BLaER1 (cell line): ENCODE measurements at regions not wholly inside any gene's neighbourhood (a gene's known extent, or its start where the extent isn't known, plus 50 kb on each side); places are given as distances from the start of the nearest gene placed in this dataset.

ENCODE experiments used
- H3K27ac ChIP-seq: shearing (Covaris generic); formaldehyde crosslinking; 2 replicates; pipeline ENCODE4 v1.8.1; 2022
- H3K27me3 ChIP-seq: shearing (Covaris generic); formaldehyde crosslinking; 2 replicates; pipeline ENCODE4 v1.8.1; 2022
- H3K36me3 ChIP-seq: shearing (Covaris generic); formaldehyde crosslinking; 2 replicates; pipeline ENCODE4 v1.8.1; 2022
- H3K4me1 ChIP-seq: shearing (Covaris generic); formaldehyde crosslinking; 2 replicates; pipeline ENCODE4 v1.8.1; 2022
- H3K4me2 ChIP-seq: shearing (Covaris generic); formaldehyde crosslinking; 2 replicates; pipeline ENCODE4 v1.8.1; 2022
- H3K4me3 ChIP-seq: shearing (Covaris generic); formaldehyde crosslinking; 2 replicates; pipeline ENCODE4 v1.8.1; 2022
- H3K9ac ChIP-seq: shearing (Covaris generic); formaldehyde crosslinking; 2 replicates; pipeline ENCODE4 v1.8.1; 2022
- H3K9me3 ChIP-seq: shearing (Covaris generic); formaldehyde crosslinking; 2 replicates; pipeline ENCODE4 v1.8.1; 2022
- H4K20me1 ChIP-seq: shearing (Covaris generic); formaldehyde crosslinking; 2 replicates; pipeline ENCODE4 v1.8.1; 2022
- Cebpa-rat ChIP-seq: shearing (Covaris generic); IDR thresholded peaks from 2 replicates; pipeline ENCODE4 v1.8.1; 2022

DNA sequence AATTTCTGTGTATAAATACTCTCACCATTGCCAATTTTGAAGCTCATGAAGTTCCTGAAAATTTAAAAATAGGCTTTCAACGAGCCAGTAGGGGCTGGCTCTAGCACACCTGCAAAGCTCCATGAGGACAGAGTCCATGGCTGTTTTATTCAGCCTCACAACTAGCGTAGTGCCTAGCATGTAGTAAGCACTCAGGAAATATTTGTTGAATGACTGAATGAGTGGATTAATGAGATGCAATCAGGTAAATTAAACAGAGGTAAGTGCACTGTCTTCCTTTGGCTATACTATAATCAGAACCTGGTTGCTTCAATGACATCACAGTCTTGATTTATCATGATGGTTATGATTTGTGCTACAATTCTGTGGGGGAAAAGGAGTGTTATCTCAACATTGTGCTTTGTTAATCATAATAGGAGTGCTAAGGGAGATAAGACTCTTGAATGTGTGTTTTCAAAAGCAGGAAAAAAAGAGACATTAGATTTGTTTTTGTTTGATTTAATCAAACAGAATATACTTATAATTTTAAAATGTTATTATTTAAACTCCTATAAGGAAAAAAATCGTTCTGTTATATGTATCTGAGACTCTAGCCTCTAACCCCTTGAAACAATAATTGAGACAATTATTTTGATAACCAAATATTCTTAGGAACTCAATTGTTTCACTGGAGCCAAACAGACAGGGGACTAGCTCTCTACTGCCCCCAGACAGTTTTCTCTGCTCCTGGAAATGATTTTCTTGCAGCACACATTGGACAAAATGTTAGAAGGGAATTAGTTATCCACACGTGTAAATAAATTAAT lies 171.7 kb upstream of the ATP11B start:
- no peak for TF ChIP-seq Cebpa-rat
- no peaks in the 10 kb centered on the region for H4K20me1 ChIP-seq
- H3K36me3 ChIP-seq, result no peaks in the 10 kb centered on the region
- 0 out of 2 replicates have a peak, but pooled peaks cover 6% of the 10 kb centered on the region for H3K9me3 ChIP-seq
- H3K9ac ChIP-seq, result no peak overlapping the region
- H3K27me3 ChIP-seq, result no peaks in the 10 kb centered on the region
- H3K27ac ChIP-seq, result no peak overlapping the region
- H3K4me2 ChIP-seq, result peak overlapping the region; percentile 28
- peaks cover 18% of the 10 kb centered on the region for H3K4me1 ChIP-seq
- H3K4me3 ChIP-seq, result no peak overlapping the region

DNA sequence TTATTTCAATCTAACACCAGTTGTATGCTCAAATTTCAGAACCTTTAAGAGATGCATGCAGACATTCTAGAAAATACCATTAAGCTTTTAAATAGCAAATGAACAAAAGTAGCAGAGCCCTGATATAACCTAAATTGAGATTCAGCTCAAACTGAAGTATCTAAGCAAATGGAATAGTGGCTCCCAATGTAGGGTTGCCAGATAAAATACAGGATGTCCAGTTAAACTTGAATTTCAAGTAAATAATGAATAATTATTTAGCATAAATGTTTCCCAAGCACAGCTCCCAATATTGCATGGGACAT lies 171.1 kb upstream of the ATP11B start:
- peaks cover 23% of the 10 kb centered on the region for H3K4me1 ChIP-seq
- no peak for TF ChIP-seq Cebpa-rat
- no peaks in the 10 kb centered on the region for H3K27me3 ChIP-seq
- H3K4me2 ChIP-seq, result no peak overlapping the region
- no peak overlapping the region for H3K27ac ChIP-seq
- no peak overlapping the region for H3K4me3 ChIP-seq
- 0 out of 2 replicates have a peak, but pooled peaks cover 6% of the 10 kb centered on the region for H3K9me3 ChIP-seq
- no peaks in the 10 kb centered on the region for H3K36me3 ChIP-seq
- no peak overlapping the region for H3K9ac ChIP-seq
- H4K20me1 ChIP-seq, result no peaks in the 10 kb centered on the region

DNA sequence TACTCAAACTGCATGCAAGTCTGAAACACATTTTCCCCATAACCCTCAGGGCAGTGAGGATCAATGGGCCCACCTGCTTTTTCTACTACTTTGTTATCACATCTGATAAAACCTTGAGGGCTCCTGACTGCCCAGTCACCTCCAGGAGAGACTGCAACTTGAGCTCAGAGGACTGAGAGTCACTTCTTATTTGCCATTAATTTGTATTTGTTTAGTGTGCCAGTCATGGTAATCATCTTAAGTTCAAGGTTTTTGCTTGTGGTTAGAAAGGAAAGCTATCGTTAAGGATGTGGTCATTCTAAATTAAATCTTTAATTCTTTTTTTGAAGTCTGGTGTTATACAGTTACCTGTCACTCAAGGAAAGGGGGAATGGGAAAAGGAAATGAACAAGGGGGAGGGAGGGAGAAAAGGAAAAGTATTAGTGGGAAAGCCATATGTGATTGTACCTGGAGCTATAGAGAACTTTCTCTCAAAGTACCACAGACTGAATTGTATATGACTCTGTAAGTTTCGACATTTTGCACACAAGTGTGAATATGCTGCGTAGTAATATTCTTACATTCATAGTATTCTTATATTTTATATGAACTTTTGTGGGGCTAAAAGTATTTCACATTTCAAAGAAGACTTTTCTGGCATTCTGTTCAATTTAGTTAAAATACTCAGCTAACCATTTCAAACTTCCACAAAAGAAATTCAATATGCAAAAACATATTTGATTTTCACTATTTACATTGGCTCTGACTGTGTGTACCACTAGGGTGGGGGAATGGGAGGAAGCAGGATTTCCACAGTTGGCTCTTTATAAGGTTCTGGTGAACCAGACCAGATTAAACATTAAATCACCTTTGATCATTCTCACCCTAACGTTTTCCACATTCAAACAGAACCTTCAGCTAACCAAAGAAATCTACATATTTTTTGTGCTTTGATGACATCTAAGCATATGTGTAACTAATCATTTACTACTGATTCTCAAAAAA lies 166.5 kb upstream of the ATP11B start:
- Histone ChIP-seq H3K4me3 (no peak overlapping the region), H3K4me2 (peak overlapping the region; percentile 47), H4K20me1 (no peaks in the 10 kb centered on the region), H3K27ac (no peak overlapping the region), H3K27me3 (no peaks in the 10 kb centered on the region), H3K4me1 (peaks cover 16% of the 10 kb centered on the region), H3K36me3 (no peaks in the 10 kb centered on the region), H3K9ac (no peak overlapping the region), H3K9me3 (0 out of 2 replicates have a peak, but pooled peaks cover 6% of the 10 kb centered on the region)
- TF ChIP-seq Cebpa-rat, result no peak

DNA sequence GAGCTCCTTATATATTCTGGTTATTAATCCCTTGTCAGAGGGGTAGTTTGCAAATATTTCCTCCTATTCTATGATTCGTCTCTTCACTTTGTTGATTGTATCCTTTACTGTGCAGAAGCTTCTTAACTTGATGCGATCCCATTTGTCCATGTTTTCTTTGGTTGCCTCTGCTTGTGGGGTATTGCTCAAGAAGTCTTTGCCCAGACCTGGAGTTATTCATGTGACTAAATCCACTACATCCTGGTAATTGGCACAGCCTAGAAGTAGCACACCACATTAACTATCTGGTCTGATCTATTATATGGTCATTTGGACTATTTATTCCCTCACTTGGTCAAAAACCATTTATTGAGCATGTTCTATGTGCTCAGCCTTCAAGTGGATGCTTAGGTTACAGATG lies 164.8 kb upstream of the ATP11B start:
- Histone ChIP-seq H3K9ac (no peak overlapping the region), H3K9me3 (0 out of 2 replicates have a peak, but pooled peaks cover 6% of the 10 kb centered on the region), H3K27me3 (no peaks in the 10 kb centered on the region), H3K4me1 (peaks cover 16% of the 10 kb centered on the region), H3K4me2 (no peak overlapping the region), H3K36me3 (no peaks in the 10 kb centered on the region), H3K27ac (no peak overlapping the region), H4K20me1 (no peaks in the 10 kb centered on the region), H3K4me3 (no peak overlapping the region)
- no peak for TF ChIP-seq Cebpa-rat

DNA sequence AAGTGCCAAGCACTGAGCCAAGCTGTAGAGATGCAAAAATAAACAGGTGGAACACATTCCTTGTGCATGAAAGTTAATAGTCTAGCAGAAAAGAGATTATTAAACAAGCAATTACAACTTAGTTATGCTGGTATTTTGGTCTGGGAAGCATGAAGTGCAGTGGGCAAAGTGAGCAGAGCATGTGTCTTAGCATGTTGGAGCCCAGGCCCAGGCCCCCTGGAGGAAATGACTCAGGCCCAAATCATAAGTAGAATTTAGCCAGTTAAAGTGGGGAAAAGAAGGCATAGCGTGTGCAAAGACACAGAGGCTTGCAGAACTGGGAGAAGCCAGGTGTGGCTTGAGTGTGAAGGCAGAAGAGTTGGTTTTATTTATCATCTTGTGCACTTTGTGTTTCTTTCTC lies 163.8 kb upstream of the ATP11B start:
- Histone ChIP-seq H3K27ac (no peak overlapping the region), H3K9ac (no peak overlapping the region), H3K36me3 (no peaks in the 10 kb centered on the region), H3K9me3 (0 out of 2 replicates have a peak, but pooled peaks cover 6% of the 10 kb centered on the region), H4K20me1 (no peaks in the 10 kb centered on the region), H3K4me2 (no peak overlapping the region), H3K27me3 (no peaks in the 10 kb centered on the region), H3K4me3 (no peak overlapping the region), H3K4me1 (peaks cover 16% of the 10 kb centered on the region)
- TF ChIP-seq Cebpa-rat, result no peak

DNA sequence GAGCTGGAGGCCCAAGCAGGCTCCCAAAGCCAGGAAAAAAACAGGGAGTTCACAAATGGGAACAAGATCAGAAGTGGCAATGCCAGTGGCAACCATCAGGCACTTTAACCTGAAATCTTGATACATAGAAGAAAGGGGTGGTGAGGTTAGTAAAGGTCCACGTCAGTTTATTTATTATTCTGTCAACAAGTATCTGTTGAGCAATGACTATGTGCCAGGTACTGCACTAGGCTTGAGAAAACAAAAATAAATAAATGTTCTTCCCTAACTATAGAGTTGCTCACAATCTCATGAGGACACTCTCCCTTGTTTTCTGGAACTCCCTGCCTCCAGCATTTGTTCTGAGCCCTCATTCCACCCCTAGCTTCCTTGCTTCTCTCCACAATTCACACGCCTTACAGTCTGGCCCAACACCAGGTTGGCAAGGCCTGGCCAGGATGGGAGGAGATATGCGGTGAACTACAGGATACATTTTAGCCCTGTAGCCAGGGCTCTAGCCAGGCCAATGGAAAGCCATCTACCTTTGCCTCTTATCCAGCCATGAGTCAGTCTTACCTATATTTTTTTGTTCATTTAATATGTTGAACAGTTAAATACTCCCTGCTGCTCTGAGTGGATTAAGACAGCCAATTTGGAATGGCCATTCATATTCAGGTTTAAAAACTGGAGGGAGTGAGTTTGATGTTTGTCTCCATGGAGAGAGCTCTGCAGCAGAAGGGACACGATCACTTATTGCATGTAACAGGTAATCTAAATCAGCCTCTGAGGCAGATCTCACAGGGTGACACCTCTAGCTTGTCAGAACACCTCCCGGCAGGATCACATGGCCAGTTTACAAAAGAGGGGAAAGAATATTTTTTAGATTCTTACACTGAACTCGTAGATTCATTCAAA lies 161.9 kb upstream of the ATP11B start:
- Histone ChIP-seq H3K27me3 (no peaks in the 10 kb centered on the region), H3K4me3 (no peak overlapping the region), H3K36me3 (no peaks in the 10 kb centered on the region), H3K27ac (no peak overlapping the region), H3K4me1 (peaks cover 10% of the 10 kb centered on the region), H3K9me3 (no peaks in the 10 kb centered on the region), H3K4me2 (no peak overlapping the region), H4K20me1 (no peaks in the 10 kb centered on the region), H3K9ac (no peak overlapping the region)
- TF ChIP-seq Cebpa-rat, result no peak

DNA sequence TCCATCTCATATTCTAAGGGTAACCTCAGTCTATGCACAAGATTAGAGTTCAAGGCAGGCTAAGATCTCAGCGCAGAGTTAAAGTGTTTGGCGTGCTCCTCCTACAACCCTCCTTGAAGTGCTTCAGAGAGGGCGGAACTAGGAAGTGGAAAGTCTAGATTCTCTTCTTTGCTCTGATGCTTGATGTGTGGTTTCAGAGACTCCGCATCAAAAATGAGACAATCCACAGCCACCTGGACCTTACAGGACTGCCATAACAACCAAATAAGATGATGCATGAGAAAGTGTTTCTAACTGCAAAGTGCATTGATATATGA lies 161.3 kb upstream of the ATP11B start:
- Histone ChIP-seq H3K4me3 (no peak overlapping the region), H3K4me2 (no peak overlapping the region), H3K27me3 (no peaks in the 10 kb centered on the region), H3K9ac (no peak overlapping the region), H3K4me1 (peaks cover 4% of the 10 kb centered on the region), H3K36me3 (no peaks in the 10 kb centered on the region), H4K20me1 (no peaks in the 10 kb centered on the region), H3K9me3 (no peaks in the 10 kb centered on the region), H3K27ac (no peak overlapping the region)
- no peak for TF ChIP-seq Cebpa-rat

DNA sequence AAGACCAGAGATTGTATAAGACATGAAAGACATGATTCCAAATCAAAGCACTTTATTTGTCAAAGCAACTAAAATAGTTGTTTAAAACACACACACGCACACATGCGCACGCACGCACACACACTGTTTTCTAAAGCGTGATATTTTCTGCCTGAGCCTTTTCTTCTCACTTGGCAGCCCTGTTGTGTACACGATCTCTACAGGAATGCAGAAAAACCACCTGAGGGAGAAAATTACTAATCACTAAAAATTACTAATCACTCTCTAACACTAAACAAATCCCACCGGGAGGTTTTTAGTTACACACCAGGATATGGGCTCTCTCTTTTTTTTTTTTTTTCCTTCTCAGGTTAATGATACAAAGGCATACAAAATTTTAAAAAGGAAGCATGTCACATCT lies 160.1 kb upstream of the ATP11B start:
- H3K4me2 ChIP-seq, result no peak overlapping the region
- no peaks in the 10 kb centered on the region for H3K27me3 ChIP-seq
- H3K4me1 ChIP-seq, result no peaks in the 10 kb centered on the region
- no peak overlapping the region for H3K9ac ChIP-seq
- no peak for TF ChIP-seq Cebpa-rat
- no peaks in the 10 kb centered on the region for H3K36me3 ChIP-seq
- no peaks in the 10 kb centered on the region for H3K9me3 ChIP-seq
- no peaks in the 10 kb centered on the region for H4K20me1 ChIP-seq
- H3K4me3 ChIP-seq, result no peak overlapping the region
- H3K27ac ChIP-seq, result no peak overlapping the region

DNA sequence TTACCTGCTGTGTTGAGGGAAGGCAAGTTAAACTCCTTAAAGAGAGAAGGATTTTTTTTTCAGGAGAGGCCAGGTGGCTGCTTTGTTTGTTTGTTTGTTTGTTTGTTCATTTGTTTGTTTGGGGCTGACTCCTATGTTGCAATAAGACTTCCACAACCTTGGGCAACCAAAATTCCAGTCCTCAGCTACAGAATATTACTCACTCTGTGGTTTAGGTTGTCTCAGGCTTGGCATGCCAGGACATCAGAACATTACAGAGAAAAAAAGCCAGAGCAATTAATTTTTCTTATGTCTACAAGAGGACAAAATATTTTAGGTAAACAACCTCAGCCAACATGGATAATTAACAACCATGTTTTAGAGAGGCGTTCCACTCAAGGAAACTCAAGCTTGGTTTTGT lies 156.7 kb upstream of the ATP11B start:
- Histone ChIP-seq H3K9ac (no peak overlapping the region), H3K4me3 (no peak overlapping the region), H3K9me3 (peaks cover 6% of the 10 kb centered on the region; the same call in 1 of the 2 replicates), H3K27ac (no peak overlapping the region), H3K4me1 (no peaks in the 10 kb centered on the region), H3K27me3 (no peaks in the 10 kb centered on the region), H4K20me1 (no peaks in the 10 kb centered on the region), H3K4me2 (no peak overlapping the region), H3K36me3 (no peaks in the 10 kb centered on the region)
- TF ChIP-seq Cebpa-rat, result no peak
